GM15510 (cell line): ENCODE measurements at regions not wholly inside any gene's neighbourhood (a gene's known extent, or its start where the extent isn't known, plus 50 kb on each side); places are given as distances from the start of the nearest gene placed in this dataset.

Experiments
- POLR2A ChIP-seq: IDR thresholded peaks from 3 replicates; pipeline ENCODE4 v1.6.1; 2011; ENCODE audit warnings: borderline replicate concordance; ENCODE audit not compliant: insufficient read length; ENCODE audit errors: extremely low read depth

DNA sequence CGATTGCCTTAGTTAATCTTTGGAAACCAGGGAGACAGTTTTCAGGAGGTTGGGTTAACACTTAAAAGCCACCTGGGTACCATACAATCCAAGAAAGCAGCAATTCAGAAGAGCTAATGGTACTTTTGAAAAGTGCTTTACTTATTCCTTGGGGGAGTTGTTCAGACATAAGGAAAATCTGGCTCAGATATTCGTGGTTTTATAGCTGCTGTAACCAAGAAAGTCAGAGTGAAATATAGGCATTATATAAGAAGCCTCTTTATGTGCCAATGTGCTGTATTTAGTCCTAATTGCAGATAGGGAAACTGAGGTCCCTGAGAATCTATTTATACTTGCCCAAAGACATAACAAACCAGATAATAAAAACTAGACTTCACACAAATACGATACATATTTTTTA lies 387.5 kb downstream of the COG6 start:
- TF ChIP-seq POLR2A, result no peak

DNA sequence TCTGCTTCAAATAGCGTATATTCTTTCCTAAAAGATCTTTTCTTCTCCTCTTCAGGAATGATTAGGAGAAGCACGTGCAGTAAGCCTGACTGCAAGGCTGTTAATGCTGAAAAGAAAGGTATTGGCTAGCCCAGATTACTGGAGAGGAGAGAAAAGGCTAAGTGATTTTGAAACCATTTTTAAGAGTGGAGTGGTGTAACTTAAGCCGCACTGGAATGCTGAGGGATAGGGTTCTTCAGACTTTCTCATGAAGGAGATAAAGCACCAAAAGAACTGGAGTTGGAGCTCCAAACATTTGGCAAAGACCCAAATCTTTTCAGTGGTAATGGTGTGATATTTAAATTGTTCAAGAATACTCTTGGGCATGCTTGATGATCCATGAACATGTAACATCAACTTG lies 388.3 kb downstream of the COG6 start:
- TF ChIP-seq POLR2A, result no peak

DNA sequence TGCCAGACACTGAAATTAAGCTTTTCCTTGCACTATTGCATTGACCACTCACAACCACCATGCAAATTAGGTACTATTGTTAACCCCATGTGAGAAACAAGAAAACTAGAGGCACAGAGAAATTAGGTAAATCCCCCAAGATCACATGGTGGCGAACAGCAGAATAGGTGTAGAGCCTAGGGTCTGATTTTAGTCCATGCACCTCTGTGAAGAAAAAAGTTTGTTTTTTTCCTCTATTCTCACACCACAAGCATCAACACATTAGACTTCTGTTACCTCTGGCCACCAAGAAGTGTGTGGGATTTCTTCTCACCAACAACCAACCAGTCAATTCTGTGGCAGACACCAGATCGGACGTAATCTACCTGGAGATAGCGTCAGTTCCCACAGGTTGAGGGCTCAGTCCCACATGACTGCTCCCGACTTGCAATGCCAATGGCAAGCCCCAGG lies 391.9 kb downstream of the COG6 start:
- no peak for TF ChIP-seq POLR2A

DNA sequence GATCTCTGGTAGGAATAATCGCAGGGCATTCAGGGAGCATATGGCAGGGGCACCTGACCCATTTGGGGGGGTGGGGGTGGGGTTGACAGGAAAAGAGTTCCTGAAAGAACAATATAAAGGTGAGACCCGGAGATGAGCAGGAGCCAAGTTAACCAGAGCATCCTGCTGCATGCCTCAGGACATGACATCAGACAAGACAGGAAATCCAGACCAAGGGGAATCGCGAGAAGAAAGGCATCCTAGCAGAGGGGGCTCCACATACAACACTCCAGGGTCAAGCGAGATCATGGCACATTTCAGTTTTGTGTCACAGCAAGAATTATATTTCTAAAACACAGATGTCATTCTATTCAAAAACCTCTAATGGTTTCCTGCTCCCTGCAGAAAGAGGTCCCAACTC lies 393.1 kb downstream of the COG6 start:
- no peak for TF ChIP-seq POLR2A

DNA sequence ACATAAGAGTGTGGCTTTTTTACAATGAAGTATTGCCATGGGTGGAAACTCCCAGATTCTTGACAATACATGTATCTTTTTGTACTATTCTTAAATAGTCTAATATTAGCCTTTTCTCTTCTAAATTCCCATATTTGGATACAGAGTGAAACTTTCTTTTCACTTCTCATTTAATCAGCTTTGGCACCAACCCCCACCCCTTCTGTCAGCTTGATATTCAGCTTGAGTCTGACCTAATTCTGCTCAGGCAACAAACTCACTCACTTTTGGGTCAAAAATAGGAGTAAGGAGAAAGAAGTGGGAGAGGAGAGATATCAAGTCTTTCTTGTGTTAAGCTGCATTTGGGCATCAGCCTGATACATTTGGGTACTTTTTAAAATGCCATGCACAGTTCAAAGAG lies 397.5 kb downstream of the COG6 start:
- TF ChIP-seq POLR2A, result no peak

DNA sequence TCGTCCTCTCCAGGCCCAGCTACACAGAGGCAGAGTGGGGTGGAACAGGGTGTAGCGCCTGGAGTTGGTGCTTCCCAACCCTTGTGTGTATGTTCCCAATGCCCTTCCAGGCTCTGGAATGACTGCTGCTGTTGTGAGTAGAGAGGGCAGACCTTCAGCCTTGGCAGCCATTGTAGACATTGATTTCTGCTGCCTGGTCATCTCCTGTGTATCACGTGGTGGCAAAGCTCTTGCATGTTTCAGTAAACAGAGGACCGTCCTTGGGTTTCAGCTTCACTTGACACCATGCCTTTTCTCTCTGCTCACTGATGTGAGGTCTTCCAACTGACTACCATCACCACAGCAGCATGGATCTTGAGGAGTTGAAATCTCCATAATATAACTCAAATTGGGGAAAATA lies 397.9 kb downstream of the COG6 start:
- TF ChIP-seq POLR2A, result no peak

DNA sequence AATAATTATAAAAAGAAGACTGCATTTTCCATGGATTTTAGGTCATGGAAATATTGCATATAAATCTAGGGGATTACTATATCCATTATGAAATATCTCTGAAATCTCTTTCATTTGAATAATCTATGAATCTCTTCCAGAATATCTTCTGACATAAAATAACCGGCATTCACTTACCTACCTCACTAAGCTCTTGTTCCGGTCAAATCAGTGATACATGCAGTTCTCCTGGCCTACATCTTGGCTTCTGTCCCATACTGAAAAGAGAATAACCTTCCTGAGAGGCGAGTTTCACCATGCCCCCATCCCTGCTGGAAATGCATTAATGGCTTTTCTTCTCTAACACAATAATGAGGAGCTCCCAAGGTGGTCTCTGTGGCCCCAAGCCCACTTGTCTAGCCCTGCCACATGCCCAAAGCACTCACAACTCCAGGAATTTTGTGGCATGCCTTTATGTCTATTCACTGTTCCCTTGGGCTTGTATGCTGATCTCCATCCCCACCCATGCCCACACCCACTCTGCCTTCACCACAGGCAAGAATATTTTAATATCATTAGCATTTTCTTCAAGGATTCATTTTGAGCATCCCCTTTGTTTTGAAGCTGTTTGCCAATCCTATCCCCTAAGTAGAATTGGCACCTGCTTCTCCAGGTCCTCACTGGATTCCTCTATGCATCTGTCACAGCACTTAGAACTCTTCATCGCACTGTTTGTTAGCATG lies 401.6 kb downstream of the COG6 start:
- no peak for TF ChIP-seq POLR2A

DNA sequence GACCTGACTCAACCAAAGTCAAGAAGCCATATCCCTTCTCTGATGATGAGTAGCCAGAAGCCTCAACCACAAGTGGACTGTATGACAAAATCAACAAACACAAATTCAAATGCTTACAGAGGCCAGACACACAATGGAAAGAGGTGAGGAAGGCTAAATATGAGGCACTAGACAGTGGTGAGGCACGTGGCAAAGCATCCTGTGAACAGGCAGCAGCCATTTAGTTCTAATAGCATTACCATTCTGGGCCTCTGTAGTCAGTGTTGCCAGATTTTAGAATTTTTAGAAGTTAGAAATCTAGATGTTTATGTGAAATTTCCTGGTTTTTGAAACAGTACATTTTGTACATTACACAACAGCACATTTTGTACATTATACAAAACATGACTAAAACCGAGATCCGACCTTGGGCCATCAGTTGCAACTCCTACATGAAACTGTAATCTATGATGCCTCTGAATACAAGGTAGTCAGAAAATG lies 403.3 kb downstream of the COG6 start:
- no peak for TF ChIP-seq POLR2A

DNA sequence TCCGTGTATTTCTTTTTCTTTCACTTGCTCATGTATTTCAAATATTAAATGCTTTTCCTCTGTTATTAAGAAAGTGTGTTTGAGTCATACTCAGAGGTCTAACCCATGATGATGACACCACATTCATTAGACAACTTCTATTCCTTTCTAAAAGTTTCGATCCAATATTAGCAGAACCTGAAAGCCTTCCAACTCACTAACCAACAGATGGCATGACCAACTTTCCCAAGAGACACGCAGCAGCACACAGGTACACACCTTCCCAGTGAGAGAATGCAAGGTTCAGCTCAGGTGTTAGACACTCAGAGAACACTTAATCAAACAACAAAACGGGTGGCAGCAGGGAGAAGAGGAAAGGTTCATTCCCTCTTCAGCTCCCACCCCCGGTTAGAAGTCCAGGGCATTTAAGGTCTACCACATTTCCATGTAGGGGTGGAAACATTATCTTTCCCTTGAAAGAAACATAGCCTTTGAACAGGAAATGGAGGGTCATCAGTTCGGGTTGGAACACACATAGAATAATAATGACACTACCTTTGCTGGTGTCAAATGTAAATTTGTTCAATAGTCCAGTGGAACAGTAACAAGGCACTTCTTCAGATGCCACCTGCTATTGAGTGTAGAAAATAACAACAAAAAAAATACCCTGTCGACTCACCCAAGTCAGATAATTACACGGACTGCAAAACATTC lies 404.2 kb downstream of the COG6 start:
- TF ChIP-seq POLR2A, result no peak

DNA sequence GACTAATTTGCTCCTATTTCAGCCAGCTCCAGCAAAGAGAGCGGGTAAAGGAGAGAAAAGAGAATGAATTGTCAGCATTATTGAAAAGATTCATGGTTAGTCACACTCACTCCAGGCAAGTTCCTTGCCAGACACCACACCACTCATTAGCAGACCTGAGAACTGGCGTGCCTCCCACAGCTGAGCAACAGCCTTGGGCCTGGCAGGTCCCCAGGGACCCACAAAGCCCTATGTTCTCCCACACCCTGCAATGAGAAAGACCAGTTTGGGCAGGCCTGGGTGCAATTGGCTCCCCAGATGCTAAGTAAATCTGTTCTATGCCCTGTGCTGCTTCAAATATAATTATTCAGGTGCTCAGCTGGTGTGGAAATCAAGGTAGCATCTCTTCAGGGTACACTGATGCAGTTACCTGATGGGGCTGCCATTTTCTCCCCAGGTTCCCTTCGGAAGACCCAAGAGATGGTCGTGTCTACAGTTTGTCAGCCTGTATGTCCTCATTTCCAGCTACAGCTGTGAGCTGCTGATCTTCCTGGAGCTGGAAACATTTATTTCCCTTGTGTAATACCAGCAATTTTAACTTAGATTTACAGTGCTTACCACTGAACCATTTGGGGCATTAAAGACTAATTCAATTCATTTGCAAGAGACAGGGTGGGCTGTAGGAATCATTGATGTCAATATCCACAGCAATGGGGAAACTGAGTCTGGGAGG lies 405.0 kb downstream of the COG6 start:
- no peak for TF ChIP-seq POLR2A

DNA sequence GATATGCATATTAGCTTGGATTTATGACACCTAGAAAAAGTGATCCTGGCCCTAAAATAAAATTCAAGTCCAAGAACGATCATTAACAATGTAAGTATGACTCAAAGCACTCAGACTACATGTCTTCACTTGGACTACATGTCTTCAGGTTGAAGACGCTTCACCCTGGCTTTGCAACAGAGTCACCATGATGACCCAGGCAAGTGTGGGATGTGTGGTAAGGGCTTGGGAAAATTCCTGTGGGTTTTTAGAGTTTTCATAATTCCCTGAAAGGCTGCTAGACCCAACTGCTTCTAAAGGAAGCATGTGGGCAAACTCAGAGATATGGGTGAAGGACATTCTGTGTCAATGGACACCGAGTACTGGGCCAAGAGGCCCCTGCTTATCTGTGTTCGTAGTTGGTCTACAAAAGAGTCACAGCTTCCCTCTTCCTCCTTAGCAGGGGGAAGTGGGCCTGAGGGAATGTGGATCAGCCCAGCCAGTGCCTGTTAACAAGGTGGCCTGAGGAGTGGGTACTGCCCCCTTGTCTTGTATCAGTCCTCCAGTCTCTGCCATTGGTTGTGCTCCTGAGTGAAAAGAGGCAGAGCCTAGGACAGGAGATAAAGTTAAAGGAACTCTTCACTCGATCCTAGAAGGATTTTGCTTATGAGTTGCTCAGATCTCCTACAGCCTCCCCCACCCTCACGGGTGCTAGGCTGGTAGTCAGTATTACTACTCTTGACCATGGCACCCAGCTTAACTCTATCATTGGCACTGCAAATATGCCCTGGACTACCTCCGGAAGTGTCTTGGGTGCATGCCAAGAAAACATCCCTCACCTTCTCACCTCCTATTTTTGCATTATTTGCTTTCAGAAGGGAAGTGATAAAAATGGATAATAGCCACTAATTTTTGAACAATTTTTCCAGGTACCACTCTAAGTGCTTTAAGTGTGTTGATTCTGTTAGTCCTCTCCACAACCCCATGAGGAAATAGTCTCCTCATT lies 406.3 kb downstream of the COG6 start:
- no peak for TF ChIP-seq POLR2A

DNA sequence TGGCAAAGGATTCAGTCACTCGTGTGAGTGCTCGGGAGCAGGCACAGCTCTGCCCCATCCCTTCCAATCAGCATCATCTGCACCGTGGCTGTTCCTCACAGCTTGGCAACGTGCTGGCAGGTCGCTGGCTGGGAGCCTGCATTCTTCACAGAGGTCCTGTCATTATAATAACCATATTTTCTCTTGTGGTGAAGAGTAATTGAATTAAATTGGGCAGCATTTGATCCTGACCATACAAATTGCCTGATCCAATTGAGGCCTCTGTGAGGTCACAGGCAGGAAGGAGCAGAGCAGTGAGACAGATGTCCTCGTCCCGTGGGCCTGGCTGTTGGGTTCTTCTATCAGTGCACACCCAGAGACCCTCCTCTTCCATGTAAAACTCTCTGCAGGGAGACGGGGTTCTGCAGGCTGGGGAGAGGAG lies 407.8 kb downstream of the COG6 start:
- no peak for TF ChIP-seq POLR2A

DNA sequence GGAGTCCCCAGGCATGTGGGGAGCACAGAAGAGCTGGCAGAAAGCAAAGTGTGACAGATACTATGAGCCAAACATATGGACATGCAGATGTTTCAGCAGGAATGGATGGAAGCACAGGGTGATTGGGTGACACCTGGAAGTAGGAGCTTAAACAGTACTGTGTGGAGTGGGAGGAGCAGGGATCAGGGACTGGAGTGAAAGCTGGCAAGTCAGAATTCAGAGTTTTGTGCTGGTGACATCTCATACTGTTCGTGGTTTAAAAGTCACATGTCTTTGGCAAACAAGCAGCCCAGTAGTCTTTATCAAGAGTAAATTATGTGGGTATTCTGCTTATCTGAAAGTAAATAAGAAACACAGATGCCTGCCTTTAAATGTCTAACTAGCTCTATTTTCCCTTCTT lies 408.2 kb downstream of the COG6 start:
- no peak for TF ChIP-seq POLR2A
